GM03348 (cell line): ENCODE measurements at regions not wholly inside any gene's neighbourhood (a gene's known extent, or its start where the extent isn't known, plus 50 kb on each side); places are given as distances from the start of the nearest gene placed in this dataset.
"Not testable (repeated sequence)": the region's sequence is repeated elsewhere in the genome, so short reads cannot be mapped to it uniquely, and the experiment has no call there.

Source experiments
- DNase-seq: peaks from one replicate; pipeline ENCODE4 v3.0.0; 2012; ENCODE audit warnings: low spot score

- peak; percentile 5 for DNase-seq
These were observed 75.1 kb downstream of the KBTBD2 start for GRCh38 chr7:32816409-32816948.

- DNase-seq, result not testable (repeated sequence)
These were observed 76.8 kb downstream of the KBTBD2 start for GRCh38 chr7:32814779-32815178.

- DNase-seq, result no peak
These were observed 81.7 kb downstream of the KBTBD2 start for GRCh38 chr7:32809871-32810270.

GRCh38 chr7:32809347-32809746, 82.2 kb downstream of the KBTBD2 start:
- no peak for DNase-seq

- DNase-seq, result no peak
These were observed 88.0 kb downstream of the KBTBD2 start for GRCh38 chr7:32803406-32804141.

- no peak for DNase-seq
These were observed 89.2 kb downstream of the KBTBD2 start for GRCh38 chr7:32802305-32802910.

- not testable (repeated sequence) for DNase-seq
These were observed 98.5 kb downstream of the KBTBD2 start for GRCh38 chr7:32793053-32793452.

GRCh38 chr7:32790766-32791430, 100.7 kb downstream of the KBTBD2 start:
- DNase-seq, result peak; percentile 78

GRCh38 chr7:32789266-32789665, 102.3 kb downstream of the KBTBD2 start:
- DNase-seq, result not testable (repeated sequence)

GRCh38 chr7:32788174-32788573, 103.4 kb downstream of the KBTBD2 start:
- not testable (repeated sequence) for DNase-seq

- DNase-seq, result not testable (repeated sequence)
These were observed 106.1 kb downstream of the KBTBD2 start for GRCh38 chr7:32785365-32785944.

- not testable (repeated sequence) for DNase-seq
These were observed 111.7 kb downstream of the KBTBD2 start for GRCh38 chr7:32779895-32780294.

GRCh38 chr7:32779167-32779566, 112.4 kb downstream of the KBTBD2 start:
- DNase-seq, result no peak

- peak; percentile 38 for DNase-seq
These were observed 114.4 kb downstream of the KBTBD2 start for GRCh38 chr7:32777041-32777666.

GRCh38 chr7:32776318-32776717, 115.2 kb downstream of the KBTBD2 start:
- DNase-seq, result not testable (repeated sequence)

- not testable (repeated sequence) for DNase-seq
These were observed 115.8 kb downstream of the KBTBD2 start for GRCh38 chr7:32775809-32776208.

- no peak for DNase-seq
These were observed 117.0 kb downstream of the KBTBD2 start for GRCh38 chr7:32774541-32774951.

- DNase-seq, result peak; percentile 53
These were observed 122.6 kb downstream of the KBTBD2 start for GRCh38 chr7:32768866-32769510.

- DNase-seq, result not testable (repeated sequence)
These were observed 123.2 kb downstream of the KBTBD2 start for GRCh38 chr7:32768338-32768737.

- DNase-seq, result peak; percentile 31
These were observed 125.8 kb downstream of the KBTBD2 start for GRCh38 chr7:32765649-32766251.

- no peak for DNase-seq
These were observed 126.4 kb downstream of the KBTBD2 start for GRCh38 chr7:32765185-32765584.
